ENCODE measurements at regions not wholly inside any gene's neighbourhood (a gene's known extent, or its start where the extent isn't known, plus 50 kb on each side); places are given as distances from the start of the nearest gene placed in this dataset.

DNA sequence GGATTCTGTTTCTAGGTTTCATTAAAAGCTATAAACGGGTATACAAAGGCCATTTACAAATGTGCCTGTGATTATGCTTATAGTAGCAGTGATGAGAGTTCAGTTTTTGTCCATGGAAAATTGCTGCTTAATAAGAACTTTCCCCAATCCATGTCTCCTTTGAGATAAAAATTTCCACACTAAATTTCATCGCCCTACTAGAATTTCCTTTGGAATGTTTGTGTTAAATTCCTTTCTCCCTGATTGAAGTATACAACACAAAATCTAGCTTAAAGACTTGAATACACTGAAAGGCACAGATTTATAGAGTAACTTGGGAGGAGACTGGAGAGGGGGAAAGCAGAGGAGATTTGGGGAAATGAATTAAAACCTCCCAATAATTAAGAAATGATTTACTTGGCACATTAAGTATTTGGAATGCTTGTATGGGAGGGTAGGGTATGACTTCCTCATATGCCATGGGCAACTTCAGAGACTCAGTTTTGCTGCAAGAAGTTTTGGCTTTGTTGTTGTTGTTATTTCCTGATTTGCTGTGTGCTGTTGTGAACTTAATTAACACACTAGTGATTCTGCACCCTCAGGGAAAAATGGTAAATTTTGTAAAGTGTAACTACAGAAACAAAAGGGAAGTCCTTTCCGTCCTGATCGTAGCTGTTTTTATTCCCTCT is 157.6 kb upstream of the LMO4 start:
- 60% methylated on average over 4 of the region's 4 CpGs for WGBS (ENCODE audit: low lambda C conversion rate)
- CTCF ChIA-PET, result no interaction called here

More for the DNA sequence above, 157.6 kb upstream of the LMO4 start:
- no peak overlapping the region for H3K9ac ChIP-seq
- no peaks in the 10 kb centered on the region for H4K20me1 ChIP-seq (ENCODE audit: insufficient read depth)
- no peaks in the 10 kb centered on the region for H3K27me3 ChIP-seq (ENCODE audit: insufficient read depth)
- POLR2A ChIA-PET, result no interaction called here
- H3K9me2 ChIP-seq, result no peaks in the 10 kb centered on the region
- H3K36me3 ChIP-seq (replicated peaks in 1 of 2; ENCODE audit: control insufficient read depth in 1 of 2, insufficient read depth in 2 of 2, low read length in 1 of 2), result no peaks in the 10 kb centered on the region
- no peaks in the 10 kb centered on the region for H3K4me1 ChIP-seq (ENCODE audit: control insufficient read depth in 1 of 2, insufficient read depth in 2 of 2, low read depth in 1 of 2, low read length in 1 of 2)
- no peaks in the 10 kb centered on the region for H3F3A ChIP-seq (replicated peaks; ENCODE audit: insufficient read depth)
- no peaks in the 10 kb centered on the region for H3K79me2 ChIP-seq (ENCODE audit: insufficient read depth)
- H3K9me3 ChIP-seq, result no peaks in the 10 kb centered on the region
- TF ChIP-seq, protein P1, sequence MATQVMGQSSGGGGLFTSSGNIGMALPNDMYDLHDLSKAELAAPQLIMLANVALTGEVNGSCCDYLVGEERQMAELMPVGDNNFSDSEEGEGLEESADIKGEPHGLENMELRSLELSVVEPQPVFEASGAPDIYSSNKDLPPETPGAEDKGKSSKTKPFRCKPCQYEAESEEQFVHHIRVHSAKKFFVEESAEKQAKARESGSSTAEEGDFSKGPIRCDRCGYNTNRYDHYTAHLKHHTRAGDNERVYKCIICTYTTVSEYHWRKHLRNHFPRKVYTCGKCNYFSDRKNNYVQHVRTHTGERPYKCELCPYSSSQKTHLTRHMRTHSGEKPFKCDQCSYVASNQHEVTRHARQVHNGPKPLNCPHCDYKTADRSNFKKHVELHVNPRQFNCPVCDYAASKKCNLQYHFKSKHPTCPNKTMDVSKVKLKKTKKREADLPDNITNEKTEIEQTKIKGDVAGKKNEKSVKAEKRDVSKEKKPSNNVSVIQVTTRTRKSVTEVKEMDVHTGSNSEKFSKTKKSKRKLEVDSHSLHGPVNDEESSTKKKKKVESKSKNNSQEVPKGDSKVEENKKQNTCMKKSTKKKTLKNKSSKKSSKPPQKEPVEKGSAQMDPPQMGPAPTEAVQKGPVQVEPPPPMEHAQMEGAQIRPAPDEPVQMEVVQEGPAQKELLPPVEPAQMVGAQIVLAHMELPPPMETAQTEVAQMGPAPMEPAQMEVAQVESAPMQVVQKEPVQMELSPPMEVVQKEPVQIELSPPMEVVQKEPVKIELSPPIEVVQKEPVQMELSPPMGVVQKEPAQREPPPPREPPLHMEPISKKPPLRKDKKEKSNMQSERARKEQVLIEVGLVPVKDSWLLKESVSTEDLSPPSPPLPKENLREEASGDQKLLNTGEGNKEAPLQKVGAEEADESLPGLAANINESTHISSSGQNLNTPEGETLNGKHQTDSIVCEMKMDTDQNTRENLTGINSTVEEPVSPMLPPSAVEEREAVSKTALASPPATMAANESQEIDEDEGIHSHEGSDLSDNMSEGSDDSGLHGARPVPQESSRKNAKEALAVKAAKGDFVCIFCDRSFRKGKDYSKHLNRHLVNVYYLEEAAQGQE (IDR thresholded peaks at IDR 0.05; ENCODE audit: low read depth, low read length), result no peak
- TF ChIP-seq, protein P2, sequence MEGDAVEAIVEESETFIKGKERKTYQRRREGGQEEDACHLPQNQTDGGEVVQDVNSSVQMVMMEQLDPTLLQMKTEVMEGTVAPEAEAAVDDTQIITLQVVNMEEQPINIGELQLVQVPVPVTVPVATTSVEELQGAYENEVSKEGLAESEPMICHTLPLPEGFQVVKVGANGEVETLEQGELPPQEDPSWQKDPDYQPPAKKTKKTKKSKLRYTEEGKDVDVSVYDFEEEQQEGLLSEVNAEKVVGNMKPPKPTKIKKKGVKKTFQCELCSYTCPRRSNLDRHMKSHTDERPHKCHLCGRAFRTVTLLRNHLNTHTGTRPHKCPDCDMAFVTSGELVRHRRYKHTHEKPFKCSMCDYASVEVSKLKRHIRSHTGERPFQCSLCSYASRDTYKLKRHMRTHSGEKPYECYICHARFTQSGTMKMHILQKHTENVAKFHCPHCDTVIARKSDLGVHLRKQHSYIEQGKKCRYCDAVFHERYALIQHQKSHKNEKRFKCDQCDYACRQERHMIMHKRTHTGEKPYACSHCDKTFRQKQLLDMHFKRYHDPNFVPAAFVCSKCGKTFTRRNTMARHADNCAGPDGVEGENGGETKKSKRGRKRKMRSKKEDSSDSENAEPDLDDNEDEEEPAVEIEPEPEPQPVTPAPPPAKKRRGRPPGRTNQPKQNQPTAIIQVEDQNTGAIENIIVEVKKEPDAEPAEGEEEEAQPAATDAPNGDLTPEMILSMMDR (IDR thresholded peaks at IDR 0.05), result no peak
- no peak for TF ChIP-seq YY1 (IDR thresholded peaks at IDR 0.05; ENCODE audit: low read depth)
- TF ChIP-seq NFIC (IDR thresholded peaks at IDR 0.05; ENCODE audit: borderline replicate concordance), result no peak
- TF ChIP-seq EP300 (IDR thresholded peaks at IDR 0.05; ENCODE audit: borderline replicate concordance in 1 of 2, low read depth in 1 of 2, low read length in 1 of 2), result no peak
- TF ChIP-seq POLR2AphosphoS5 (IDR thresholded peaks at IDR 0.05; ENCODE audit: low read depth, low read length), result no peak
- TF ChIP-seq, protein P3, sequence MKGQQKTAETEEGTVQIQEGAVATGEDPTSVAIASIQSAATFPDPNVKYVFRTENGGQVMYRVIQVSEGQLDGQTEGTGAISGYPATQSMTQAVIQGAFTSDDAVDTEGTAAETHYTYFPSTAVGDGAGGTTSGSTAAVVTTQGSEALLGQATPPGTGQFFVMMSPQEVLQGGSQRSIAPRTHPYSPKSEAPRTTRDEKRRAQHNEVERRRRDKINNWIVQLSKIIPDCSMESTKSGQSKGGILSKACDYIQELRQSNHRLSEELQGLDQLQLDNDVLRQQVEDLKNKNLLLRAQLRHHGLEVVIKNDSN (IDR thresholded peaks at IDR 0.05; ENCODE audit: borderline replicate concordance, low read depth), result no peak
- TF ChIP-seq FOXM1 (IDR thresholded peaks at IDR 0.05; ENCODE audit: low read depth), result no peak
- TF ChIP-seq FOXJ3 (CRISPR knock-in tag; IDR thresholded peaks at IDR 0.05), result no peak
- no peak for TF ChIP-seq ELF1 (IDR thresholded peaks at IDR 0.05)
- TF ChIP-seq SIN3A (IDR thresholded peaks at IDR 0.05; ENCODE audit: borderline replicate concordance, low read depth, low read length), result no peak
- no peak overlapping the region for H3K27ac ChIP-seq (ENCODE audit: low read depth in 2 of 2, low read length in 1 of 2)
- H2AFZ ChIP-seq (ENCODE audit: low read depth), result no peak overlapping the region
- DNase-seq, result no peak
- H3K4me2 ChIP-seq, result no peak overlapping the region
- no peak overlapping the region for H3K4me3 ChIP-seq (ENCODE audit: low read depth in 2 of 2, low read length in 1 of 2)

All from SK-N-SH (cell line).